Endothelial cell of umbilical vein (primary cell): ENCODE measurements at regions not wholly inside any gene's neighbourhood (a gene's known extent, or its start where the extent isn't known, plus 50 kb on each side); places are given as distances from the start of the nearest gene placed in this dataset.

Experiments
- BruUV-seq: library from RNA; stranded (reverse); fragments of 400-500 nt; replicated peaks from 2 replicates; lab custom pipeline; 2021; lab: Mats Ljungman, UMichigan
- CTCF ChIA-PET: fragments of 300-600, 350-600 bp; sonication (Branson Sonifier 250); formaldehyde crosslinking; loops from one replicate; lab custom pipeline; 2021; ENCODE audit warnings: antibody characterized with exemption, inconsistent platforms; lab: Charles Lee
- POLR2A ChIA-PET: fragments of 300-600, 350-600 bp; sonication (Branson Sonifier 250); formaldehyde crosslinking; loops from one replicate; lab custom pipeline; 2021; ENCODE audit warnings: antibody characterized with exemption, inconsistent platforms; lab: Charles Lee
- DNase-seq: peaks from one replicate; pipeline ENCODE4 v3.0.0-alpha.2; 2011; ENCODE audit warnings: low read depth, low spot score
- FAIRE-seq: peaks from 2 replicates; lab custom pipeline; 2011; peaks lifted over from hg19 to GRCh38; lab: Jason Lieb, UNC
- H2AFZ ChIP-seq: 2 replicates; pipeline ENCODE4 v1.6.0; 2012; ENCODE audit warnings: low read depth, low read length, control low read depth, inconsistent platforms
- H3K27ac ChIP-seq: 2 replicates; pipeline ENCODE4 v1.5.1; 2011; ENCODE audit warnings: low read depth, mild to moderate bottlenecking, control low read depth, low read length, moderate library complexity; ENCODE audit not compliant: insufficient read depth
- H3K27me3 ChIP-seq, 2 experiments: 2 replicates each; pipeline versions ENCODE4 v1.6.0 to v1.6.1; 2011; ENCODE audit warnings: low read length in 2 of 2, mixed read lengths in 1 of 2; ENCODE audit not compliant: control insufficient read depth in 2 of 2, insufficient read depth in 2 of 2
- H3K36me3 ChIP-seq, 2 experiments: 2 replicates in 1 of 2; 3 replicates in 1 of 2; pipeline ENCODE4 v1.5.1; 2011; ENCODE audit warnings: low read length in 2 of 2, mild to moderate bottlenecking in 1 of 2, moderate library complexity in 1 of 2; ENCODE audit not compliant: control insufficient read depth in 2 of 2, insufficient read depth in 2 of 2; ENCODE audit errors: extremely low read depth in 1 of 2
- H3K4me1 ChIP-seq: 3 replicates; pipeline ENCODE4 v1.5.1; 2011; ENCODE audit warnings: mild to moderate bottlenecking, low read length; ENCODE audit not compliant: control insufficient read depth, insufficient read depth; ENCODE audit errors: extremely low read depth
- H3K4me2 ChIP-seq: 2 replicates; pipeline ENCODE4 v1.6.1; 2011; ENCODE audit warnings: low read length, control low read depth, mixed read lengths; ENCODE audit not compliant: insufficient read depth
- H3K4me3 ChIP-seq, 3 experiments: fragments of 200-600 bp in 1 of 3; sonication (generic), shearing (Covaris generic) in 1 of 3; replicated peaks in 1 of 3; 2 replicates each; pipeline ENCODE4 v1.5.1; 2011 to 2016; ENCODE audit warnings: control low read depth in 3 of 3, low read length in 3 of 3, mild to moderate bottlenecking in 2 of 3, inconsistent platforms in 1 of 3, low read depth in 1 of 3, moderate library complexity in 1 of 3; ENCODE audit not compliant: insufficient read depth in 1 of 3
- H3K79me2 ChIP-seq: 2 replicates; pipeline ENCODE4 v1.6.0; 2012; ENCODE audit warnings: low read length, inconsistent platforms; ENCODE audit not compliant: control insufficient read depth, insufficient read depth
- H3K9ac ChIP-seq: replicated peaks from 2 replicates; pipeline ENCODE3; 2011; ENCODE audit warnings: low read length, control low read depth; ENCODE audit not compliant: insufficient read depth; ENCODE audit errors: extremely low read depth
- H3K9me1 ChIP-seq: replicated peaks from 3 replicates; pipeline ENCODE4 v1.6.0; 2011; ENCODE audit warnings: mild to moderate bottlenecking, low read length; ENCODE audit not compliant: control insufficient read depth, insufficient read depth; ENCODE audit errors: extremely low read depth
- H3K9me3 ChIP-seq: replicated peaks from 2 replicates; pipeline ENCODE4 v1.5.1; 2012; ENCODE audit warnings: low read length, inconsistent platforms; ENCODE audit not compliant: control insufficient read depth, insufficient read depth
- H4K20me1 ChIP-seq: replicated peaks from 2 replicates; pipeline ENCODE3; 2011; ENCODE audit warnings: mild to moderate bottlenecking, low read length; ENCODE audit not compliant: control insufficient read depth, insufficient read depth; ENCODE audit errors: extremely low read depth
- EZH2 ChIP-seq: IDR thresholded peaks from 2 replicates; pipeline ENCODE4 v1.6.1; 2012; ENCODE audit warnings: borderline replicate concordance, low read depth, mild to moderate bottlenecking, moderate library complexity, low read length, inconsistent platforms; ENCODE audit not compliant: severe bottlenecking
- FOS ChIP-seq: IDR thresholded peaks from 2 replicates; pipeline ENCODE4 v1.6.1; 2011; ENCODE audit warnings: mild to moderate bottlenecking, low read length, moderate library complexity, borderline replicate concordance; ENCODE audit not compliant: insufficient read depth
- GATA2 ChIP-seq: IDR thresholded peaks from 2 replicates; pipeline ENCODE4 v1.7.0; 2011; ENCODE audit warnings: low read depth, mild to moderate bottlenecking, moderate library complexity, mixed read lengths, low read length; ENCODE audit not compliant: insufficient read length, insufficient read depth
- JUN ChIP-seq: IDR thresholded peaks from 2 replicates; pipeline ENCODE4 v1.6.1; 2011; ENCODE audit warnings: borderline replicate concordance, low read depth; ENCODE audit not compliant: insufficient read length, insufficient read depth
- MYC ChIP-seq: IDR thresholded peaks from one replicate; pipeline ENCODE4 v1.6.1; 2011; ENCODE audit warnings: mild to moderate bottlenecking, low read depth, low read length
- POLR2A ChIP-seq: IDR thresholded peaks from 2 replicates; pipeline ENCODE4 v1.6.1; 2012; ENCODE audit warnings: low read depth, mild to moderate bottlenecking, control low read depth, low read length
- POLR2AphosphoS5 ChIP-seq: IDR thresholded peaks from 2 replicates; pipeline ENCODE4 v1.6.1; 2012; ENCODE audit warnings: low read depth, mild to moderate bottlenecking, control low read depth, low read length, moderate library complexity; ENCODE audit not compliant: insufficient read depth
- dilution Hi-C: fragments of 300-500 bp; cut with MboI; formaldehyde crosslinking; loops from one replicate; pipeline ENCODE4 v1.15.0; 2019; ENCODE audit warnings: low sequenced_read_pairs; ENCODE audit not compliant: extremely low pct_ligation_motif_present
- intact Hi-C: fragments of 100-400 bp; cut with micrococcal nuclease; formaldehyde crosslinking; loops from one replicate; pipeline ENCODE4 v1.10.0; 2022
- TF ChIP-seq, protein P1 (sequence below): IDR thresholded peaks from 2 replicates; pipeline ENCODE4 v1.6.1; 2011; ENCODE audit not compliant: insufficient read depth, insufficient read length
- TF ChIP-seq, protein P2 (sequence below), 2 donors: IDR thresholded peaks; 1 replicate in 1 of 2; 2 replicates in 1 of 2; pipeline ENCODE4 v1.5.1; 2011; ENCODE audit warnings: low read length in 2 of 2, mild to moderate bottlenecking in 2 of 2, moderate library complexity in 2 of 2, control low read depth in 1 of 2, inconsistent platforms in 1 of 2, low read depth in 1 of 2; ENCODE audit not compliant: insufficient read depth in 1 of 2; ENCODE audit errors: extremely low read depth in 1 of 2

DNA sequence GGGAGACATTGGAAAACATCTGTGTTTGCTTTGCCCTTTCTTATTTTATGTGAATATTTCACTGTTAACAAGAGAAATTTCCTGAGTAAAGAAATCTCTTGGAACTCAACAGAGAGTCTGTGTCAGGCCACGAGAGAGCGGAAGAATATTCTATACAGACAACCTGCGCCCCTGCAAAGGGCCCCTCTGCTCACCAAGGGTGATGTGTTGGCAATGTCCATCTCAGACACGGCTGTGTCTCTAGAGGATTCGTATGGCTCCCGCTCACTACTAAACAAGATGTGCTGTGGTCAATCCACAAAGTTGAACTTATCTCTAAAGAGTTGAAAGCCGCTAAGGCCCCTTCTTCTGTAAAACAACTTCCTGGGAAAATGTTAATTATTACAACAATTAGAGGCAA lies 241.0 kb upstream of the IRX1 start:
- no peaks in the 10 kb centered on the region for H3K79me2 ChIP-seq
- H2AFZ ChIP-seq, result no peak overlapping the region
- no peak overlapping the region for H3K9ac ChIP-seq
- no TSS peak for BruUV-seq
- no peak for DNase-seq
- no peak for TF ChIP-seq MYC
- no peak for TF ChIP-seq GATA2
- TF ChIP-seq POLR2AphosphoS5, result no peak
- TF ChIP-seq, protein P1, sequence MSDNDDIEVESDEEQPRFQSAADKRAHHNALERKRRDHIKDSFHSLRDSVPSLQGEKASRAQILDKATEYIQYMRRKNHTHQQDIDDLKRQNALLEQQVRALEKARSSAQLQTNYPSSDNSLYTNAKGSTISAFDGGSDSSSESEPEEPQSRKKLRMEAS, result no peak
- TF ChIP-seq, protein P2, sequence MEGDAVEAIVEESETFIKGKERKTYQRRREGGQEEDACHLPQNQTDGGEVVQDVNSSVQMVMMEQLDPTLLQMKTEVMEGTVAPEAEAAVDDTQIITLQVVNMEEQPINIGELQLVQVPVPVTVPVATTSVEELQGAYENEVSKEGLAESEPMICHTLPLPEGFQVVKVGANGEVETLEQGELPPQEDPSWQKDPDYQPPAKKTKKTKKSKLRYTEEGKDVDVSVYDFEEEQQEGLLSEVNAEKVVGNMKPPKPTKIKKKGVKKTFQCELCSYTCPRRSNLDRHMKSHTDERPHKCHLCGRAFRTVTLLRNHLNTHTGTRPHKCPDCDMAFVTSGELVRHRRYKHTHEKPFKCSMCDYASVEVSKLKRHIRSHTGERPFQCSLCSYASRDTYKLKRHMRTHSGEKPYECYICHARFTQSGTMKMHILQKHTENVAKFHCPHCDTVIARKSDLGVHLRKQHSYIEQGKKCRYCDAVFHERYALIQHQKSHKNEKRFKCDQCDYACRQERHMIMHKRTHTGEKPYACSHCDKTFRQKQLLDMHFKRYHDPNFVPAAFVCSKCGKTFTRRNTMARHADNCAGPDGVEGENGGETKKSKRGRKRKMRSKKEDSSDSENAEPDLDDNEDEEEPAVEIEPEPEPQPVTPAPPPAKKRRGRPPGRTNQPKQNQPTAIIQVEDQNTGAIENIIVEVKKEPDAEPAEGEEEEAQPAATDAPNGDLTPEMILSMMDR (IDR thresholded peaks at IDR 0.05; ENCODE audit: extremely low read depth in 1 of 2, insufficient read depth in 1 of 2, low read depth in 1 of 2, low read length in 2 of 2), result no peak
- TF ChIP-seq EZH2, result no peak
- TF ChIP-seq POLR2A, result no peak
- TF ChIP-seq FOS, result no peak
- TF ChIP-seq JUN, result no peak
- H3K36me3 ChIP-seq, result no peaks in the 10 kb centered on the region
- no peaks in the 10 kb centered on the region for H3K27me3 ChIP-seq
- H3K4me1 ChIP-seq, result no peaks in the 10 kb centered on the region
- dilution Hi-C loops (no loop called here), intact Hi-C loops (no loop called here)
- CTCF ChIA-PET, result no interaction called here
- H3K9me3 ChIP-seq, result peaks cover 4% of the 10 kb centered on the region
- no peak for FAIRE-seq
- no peak overlapping the region for H3K4me2 ChIP-seq
- H4K20me1 ChIP-seq, result no peaks in the 10 kb centered on the region
- H3K4me3 ChIP-seq, result no peak overlapping the region
- no peak overlapping the region for H3K27ac ChIP-seq
- H3K9me1 ChIP-seq, result no peaks in the 10 kb centered on the region
- POLR2A ChIA-PET, result no interaction called here
